GM21526 (cell line): ENCODE measurements at regions not wholly inside any gene's neighbourhood (a gene's known extent, or its start where the extent isn't known, plus 50 kb on each side); places are given as distances from the start of the nearest gene placed in this dataset.

Experiments used
- ATAC-seq: cut with Tn5 transposase; IDR thresholded peaks from one replicate; pipeline ENCODE4 v1.9.1; 2021; ENCODE audit warnings: moderate library complexity; ENCODE audit not compliant: unreplicated experiment, low FRiP score

DNA sequence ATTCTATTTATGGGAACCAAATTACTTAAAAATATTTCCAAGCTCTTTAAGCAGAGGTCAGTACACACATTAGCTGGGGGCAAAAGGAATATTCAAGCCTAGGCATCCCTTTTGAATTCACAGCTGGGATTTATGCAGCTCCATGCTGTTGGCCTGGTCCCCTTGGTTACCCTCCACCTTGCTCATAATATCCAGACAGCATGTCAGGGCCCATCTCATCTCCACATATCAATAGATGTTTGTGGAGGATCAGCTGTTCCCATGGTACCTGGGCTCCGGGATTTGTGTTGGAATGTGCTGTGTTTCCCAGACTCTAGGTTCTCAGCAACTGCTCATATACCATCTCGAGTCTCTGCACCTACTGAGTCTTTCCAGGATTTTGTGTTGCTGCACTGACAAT lies 534.8 kb downstream of the BMP2 start:
- no peak for ATAC-seq

- ATAC-seq: no peak
Measured at GRCh38 chr20:7305976-7306375, 538.5 kb downstream of the BMP2 start.

DNA sequence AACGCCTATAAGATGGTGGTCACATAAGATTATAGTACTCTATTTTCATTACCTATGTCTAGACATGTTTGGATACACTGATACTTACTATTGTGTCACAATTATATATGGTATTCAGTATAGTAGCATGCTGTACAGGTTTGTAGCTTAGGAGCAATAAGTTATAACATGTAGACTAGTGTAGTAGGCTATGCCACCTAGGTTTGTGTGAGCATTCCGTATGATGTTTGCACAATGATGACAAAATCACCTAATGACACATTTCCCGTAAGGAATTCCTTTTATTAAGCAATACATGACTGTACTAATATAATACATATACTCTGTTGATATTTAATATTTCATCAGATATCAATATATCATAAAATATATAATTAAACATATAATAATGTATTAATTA lies 540.7 kb downstream of the BMP2 start:
- ATAC-seq: no peak

DNA sequence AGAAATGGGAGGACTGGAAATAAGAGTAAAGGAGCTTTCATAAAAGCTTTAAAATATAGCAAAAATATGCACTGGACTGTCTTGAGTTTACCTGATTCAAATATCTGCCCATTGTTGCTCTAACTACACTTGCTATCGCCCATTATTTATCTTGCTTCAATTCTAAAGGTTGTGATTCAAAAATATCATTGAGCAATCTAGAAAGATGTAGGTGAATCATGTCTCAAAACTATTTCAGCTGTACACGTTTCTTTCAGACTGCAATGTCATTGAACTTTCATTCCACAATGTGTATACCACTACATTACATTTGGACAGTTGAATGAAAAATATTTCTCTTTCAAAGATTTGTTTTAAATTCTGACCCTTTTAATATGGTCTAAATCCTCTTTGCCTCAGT lies 545.6 kb downstream of the BMP2 start:
- ATAC-seq: no peak

- ATAC-seq: no peak
Measured at GRCh38 chr20:7323957-7324356, 556.5 kb downstream of the BMP2 start.

GRCh38 chr20:7327810-7328209 lies 560.3 kb downstream of the BMP2 start:
- no peak for ATAC-seq

DNA sequence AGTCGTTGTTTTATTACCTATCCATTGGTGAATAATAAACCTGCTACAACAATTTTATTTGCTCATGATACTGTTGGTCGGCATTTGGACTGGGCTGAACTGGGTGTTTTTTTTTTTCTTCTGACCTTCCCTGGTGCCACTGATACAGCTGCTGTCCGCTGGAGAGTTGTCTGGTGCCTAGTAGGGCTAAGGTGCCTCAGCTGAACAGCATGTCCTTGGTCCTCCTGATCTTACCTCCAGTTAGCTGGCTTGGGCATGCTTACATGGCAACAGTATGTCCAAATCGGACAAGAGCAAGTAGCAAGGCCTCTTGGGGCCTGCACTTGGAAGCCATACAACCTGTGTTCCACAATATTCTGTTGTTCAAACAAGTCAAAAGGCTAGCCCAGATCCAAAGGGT lies 563.4 kb downstream of the BMP2 start:
- no peak for ATAC-seq

GRCh38 chr20:7332169-7332568 lies 564.7 kb downstream of the BMP2 start:
- no peak for ATAC-seq

DNA sequence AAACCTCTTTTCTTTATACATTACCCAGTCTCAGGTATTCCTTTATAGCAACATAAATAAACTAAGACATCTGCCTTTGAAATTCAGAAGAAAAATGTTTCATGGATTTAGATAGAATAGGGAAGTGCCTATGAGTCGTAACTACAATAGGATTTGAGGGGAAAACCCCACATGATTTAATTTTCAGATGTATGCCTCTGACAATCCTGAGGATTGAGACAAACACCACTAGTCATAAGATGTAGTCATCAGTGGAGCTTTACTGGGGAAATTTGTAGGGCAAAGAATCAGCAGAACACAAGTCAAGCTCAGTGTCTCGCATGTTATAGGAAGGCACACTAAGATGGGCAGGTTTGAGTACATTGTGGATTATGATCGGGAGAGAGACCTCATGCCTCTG lies 566.4 kb downstream of the BMP2 start:
- no peak for ATAC-seq

DNA sequence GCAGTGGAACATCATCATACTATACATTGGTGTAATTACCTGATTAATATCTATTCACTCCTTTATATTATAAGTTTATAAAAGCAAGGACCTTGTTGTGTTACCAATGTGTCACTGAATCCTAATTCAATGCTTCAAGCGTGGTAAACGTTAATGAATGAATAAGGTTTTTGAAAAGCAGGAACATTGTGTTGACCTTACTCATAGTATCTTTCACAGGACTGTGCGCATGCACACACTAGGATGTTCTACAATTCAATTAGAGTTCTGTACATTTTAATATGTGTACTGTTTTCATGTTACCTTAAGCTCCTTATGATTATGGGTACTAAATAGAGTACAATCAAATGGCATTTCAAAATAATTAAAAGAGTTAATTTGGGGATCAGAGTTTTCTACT lies 578.5 kb downstream of the BMP2 start:
- no peak for ATAC-seq

DNA sequence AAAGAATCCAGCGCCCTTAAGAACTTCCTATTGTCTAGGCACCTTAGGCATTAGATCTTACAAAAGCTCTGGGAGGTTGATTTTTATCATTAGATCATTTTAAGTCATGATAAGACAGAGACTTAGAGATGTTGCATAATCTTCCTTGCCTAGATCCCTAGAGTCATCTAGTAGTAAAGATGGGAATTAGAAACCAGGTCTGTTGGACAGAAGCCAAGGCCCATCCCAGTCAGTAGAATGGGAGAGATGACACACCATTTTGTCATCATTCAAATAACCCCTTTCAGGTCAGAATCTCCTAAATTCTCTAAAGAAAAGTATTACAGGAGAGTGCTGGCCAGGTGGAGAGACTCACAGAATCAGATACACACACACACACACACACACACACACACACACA lies 579.1 kb downstream of the BMP2 start:
- no peak for ATAC-seq

- no peak for ATAC-seq
Measured at GRCh38 chr20:7347409-7347808, 579.9 kb downstream of the BMP2 start.

- ATAC-seq: no peak
Measured at GRCh38 chr20:7348253-7348652, 580.8 kb downstream of the BMP2 start.

DNA sequence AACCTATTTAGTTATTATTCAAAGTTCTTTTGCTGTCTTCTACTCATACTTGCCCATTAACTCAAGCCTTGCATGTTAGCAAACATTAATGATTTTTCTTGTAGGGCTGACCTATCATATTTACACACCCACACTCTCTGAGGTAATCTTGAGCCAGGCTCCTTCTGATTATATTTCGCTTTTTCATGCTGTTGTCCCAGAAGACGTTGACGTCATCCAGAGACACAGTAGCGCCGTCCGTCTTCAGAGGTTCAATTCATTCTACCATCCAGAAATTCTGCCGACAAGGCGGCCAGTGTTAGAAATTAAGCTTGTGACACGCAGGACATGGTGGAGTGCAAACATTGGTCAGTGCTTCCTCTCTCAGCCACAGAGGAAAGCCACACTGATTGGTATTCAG lies 584.7 kb downstream of the BMP2 start:
- ATAC-seq: no peak

DNA sequence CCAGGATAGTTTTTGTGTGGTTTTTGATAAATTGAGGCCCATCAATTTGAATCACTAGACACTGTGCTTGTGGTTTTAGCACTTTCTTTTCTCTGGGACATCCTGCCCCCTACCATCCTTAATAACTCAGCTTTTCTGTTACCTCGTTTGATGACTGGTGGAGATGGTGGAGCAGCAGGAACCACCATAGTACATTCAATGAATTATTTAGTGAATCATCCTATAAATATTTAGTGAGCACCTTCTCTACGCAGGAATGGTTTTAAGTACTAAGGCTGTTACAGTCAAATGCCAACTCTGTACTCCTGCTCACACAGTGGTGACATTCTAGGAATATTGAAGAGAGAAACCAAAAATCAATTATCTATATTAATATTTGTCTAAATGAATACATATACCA lies 585.2 kb downstream of the HAO1 start:
- ATAC-seq: no peak

DNA sequence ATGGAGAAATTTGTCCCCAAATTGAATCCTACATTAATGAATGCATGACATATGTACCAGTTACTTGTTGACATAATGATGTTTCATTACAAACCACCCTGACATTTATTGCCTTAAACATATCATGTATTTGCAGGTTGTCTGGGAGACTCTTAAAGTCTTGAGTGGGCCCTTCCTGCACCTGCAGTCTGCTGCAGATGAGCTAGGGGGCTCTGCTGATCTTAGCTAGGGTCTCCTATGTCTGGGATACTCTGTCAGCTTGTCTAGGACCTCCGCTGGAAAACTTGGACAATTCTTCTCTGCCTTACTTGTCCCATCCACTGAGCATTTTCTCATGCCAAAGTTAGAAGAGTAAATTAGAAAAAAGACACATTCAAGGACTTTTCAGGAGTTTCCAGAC lies 581.6 kb downstream of the HAO1 start:
- no peak for ATAC-seq

- ATAC-seq: no peak
Measured at GRCh38 chr20:7359739-7360138, 580.5 kb downstream of the HAO1 start.

GRCh38 chr20:7361321-7361720 lies 578.9 kb downstream of the HAO1 start:
- ATAC-seq: no peak

DNA sequence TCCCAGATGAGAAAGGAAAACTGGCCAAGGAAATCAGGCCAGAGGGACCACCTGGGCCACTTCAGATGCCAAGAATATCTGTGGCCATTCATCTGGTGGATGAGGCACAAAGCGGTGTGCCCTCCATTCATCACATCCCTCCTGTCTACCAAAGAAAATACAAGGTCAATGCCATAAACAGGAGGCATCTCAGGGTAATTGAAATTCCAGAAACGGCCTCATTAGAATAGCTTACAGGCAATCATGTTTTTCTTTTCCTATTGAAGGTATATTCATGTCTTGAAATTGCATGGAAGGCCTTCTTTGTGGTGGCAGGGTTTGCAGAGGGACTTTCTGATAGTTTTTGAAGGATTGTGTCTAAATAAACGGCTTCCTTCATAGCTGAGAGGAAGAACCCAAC lies 578.3 kb downstream of the HAO1 start:
- ATAC-seq: no peak

GRCh38 chr20:7362601-7363000 lies 577.7 kb downstream of the HAO1 start:
- no peak for ATAC-seq

DNA sequence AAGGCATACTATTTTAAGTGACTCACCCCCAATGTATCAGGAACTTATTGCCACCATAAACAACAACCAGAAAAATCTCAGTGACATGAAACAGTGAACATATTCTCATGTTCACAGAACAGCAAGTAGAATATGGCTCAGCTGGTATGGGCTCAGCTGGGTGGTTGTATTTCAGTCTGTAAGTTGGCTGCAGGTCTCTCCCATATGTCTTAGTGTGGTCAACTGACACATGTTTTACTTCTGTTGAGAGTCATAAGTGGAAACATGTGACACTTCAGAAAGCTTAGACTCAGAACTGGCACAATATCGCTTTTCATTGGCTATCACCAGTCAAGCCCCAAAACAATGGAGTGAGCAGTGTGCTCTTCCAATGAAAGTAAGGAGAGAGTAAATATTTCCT lies 574.1 kb downstream of the HAO1 start:
- ATAC-seq: no peak

DNA sequence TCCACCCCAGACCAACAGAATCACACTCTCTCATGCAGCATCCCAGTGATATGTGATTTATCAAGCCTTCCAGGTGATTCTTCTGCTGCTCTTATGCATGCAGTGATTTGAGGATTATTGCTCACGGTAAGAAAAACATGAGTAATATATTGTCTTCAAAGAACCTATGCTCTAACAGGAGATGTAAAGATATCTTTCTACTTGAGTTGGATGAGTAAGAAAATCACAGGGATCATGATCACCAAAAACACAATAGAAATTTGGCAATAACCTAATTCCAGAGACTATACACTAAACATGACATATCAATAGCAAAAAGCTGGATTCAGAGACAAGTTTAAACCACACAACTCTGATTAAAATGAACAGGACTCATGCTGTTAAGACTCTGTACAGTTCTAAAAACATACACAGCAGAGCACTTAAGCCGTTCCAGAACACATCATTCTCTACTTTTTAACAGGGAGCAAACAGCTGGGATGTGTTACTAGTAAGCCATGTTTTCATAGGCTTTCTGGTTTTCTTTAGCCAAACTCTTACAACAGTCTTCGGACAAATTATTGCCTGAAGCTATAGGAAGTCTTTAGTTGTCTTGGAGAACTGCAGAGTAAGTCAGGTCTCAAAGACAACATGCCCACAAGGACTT lies 568.6 kb downstream of the HAO1 start:
- no peak for ATAC-seq

GRCh38 chr20:7375905-7376304 lies 564.4 kb downstream of the HAO1 start:
- no peak for ATAC-seq
